ENCODE measurements at regions not wholly inside any gene's neighbourhood (a gene's known extent, or its start where the extent isn't known, plus 50 kb on each side); places are given as distances from the start of the nearest gene placed in this dataset.

DNA sequence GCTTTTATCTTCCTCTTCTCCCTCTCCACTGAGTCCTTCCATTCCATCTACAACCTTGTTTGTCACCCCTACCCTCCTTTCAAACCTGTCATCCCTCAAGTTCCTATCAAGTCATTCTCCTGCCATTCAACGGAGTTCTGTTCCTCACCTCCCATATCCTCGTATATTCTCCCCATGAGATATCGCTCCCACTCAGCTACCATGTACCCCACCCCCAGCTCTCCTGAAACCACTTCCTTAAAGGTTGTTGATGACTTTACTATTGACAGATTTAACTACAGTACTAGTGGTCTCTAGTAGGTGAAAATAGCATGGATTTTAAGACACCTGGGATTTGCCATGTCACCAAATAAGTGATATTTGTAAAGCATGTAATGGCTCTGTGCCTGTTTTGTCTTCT is 107.4 kb upstream of the BARHL2 start:
- no peaks in the 10 kb centered on the region for H3K27me3 ChIP-seq (ENCODE audit: low read depth)
- no peak overlapping the region for H3K27ac ChIP-seq (replicated peaks)
- H3K9me3 ChIP-seq (replicated peaks) = no peaks in the 10 kb centered on the region
- no peaks in the 10 kb centered on the region for H3K4me1 ChIP-seq
- TF ChIP-seq, protein P1, sequence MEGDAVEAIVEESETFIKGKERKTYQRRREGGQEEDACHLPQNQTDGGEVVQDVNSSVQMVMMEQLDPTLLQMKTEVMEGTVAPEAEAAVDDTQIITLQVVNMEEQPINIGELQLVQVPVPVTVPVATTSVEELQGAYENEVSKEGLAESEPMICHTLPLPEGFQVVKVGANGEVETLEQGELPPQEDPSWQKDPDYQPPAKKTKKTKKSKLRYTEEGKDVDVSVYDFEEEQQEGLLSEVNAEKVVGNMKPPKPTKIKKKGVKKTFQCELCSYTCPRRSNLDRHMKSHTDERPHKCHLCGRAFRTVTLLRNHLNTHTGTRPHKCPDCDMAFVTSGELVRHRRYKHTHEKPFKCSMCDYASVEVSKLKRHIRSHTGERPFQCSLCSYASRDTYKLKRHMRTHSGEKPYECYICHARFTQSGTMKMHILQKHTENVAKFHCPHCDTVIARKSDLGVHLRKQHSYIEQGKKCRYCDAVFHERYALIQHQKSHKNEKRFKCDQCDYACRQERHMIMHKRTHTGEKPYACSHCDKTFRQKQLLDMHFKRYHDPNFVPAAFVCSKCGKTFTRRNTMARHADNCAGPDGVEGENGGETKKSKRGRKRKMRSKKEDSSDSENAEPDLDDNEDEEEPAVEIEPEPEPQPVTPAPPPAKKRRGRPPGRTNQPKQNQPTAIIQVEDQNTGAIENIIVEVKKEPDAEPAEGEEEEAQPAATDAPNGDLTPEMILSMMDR (IDR thresholded peaks at IDR 0.05; ENCODE audit: borderline replicate concordance) = no peak
- H3K36me3 ChIP-seq = no peaks in the 10 kb centered on the region
- no peak for DNase-seq
- intact Hi-C loops (cut with micrococcal nuclease) = no loop called here
- no peak overlapping the region for H3K4me3 ChIP-seq

DNA sequence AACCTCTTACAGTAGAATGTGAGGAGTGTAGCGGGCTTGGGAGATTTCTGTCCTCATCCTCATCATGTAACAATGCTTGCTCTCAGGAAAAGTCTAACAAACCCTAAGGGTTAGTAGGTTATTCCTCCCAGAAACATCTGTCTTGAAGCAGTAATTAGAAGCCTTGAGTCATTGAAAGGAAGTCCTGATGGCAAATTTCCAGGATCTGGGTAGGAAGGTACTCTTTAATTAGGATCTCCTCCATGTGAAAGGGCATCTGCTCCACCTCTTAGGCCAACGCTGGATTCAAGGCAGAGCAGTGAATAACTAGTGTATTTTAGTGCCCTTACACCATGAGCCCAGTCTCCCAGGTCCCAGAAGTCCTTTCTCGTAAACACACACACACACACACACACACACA is 106.6 kb upstream of the BARHL2 start:
- DNase-seq = no peak
- H3K27ac ChIP-seq (replicated peaks) = no peak overlapping the region
- H3K27me3 ChIP-seq (ENCODE audit: low read depth) = no peaks in the 10 kb centered on the region
- H3K36me3 ChIP-seq = no peaks in the 10 kb centered on the region
- TF ChIP-seq, protein P1 (IDR thresholded peaks at IDR 0.05; ENCODE audit: borderline replicate concordance) = no peak
- no peaks in the 10 kb centered on the region for H3K9me3 ChIP-seq (replicated peaks)
- no peaks in the 10 kb centered on the region for H3K4me1 ChIP-seq
- no peak overlapping the region for H3K4me3 ChIP-seq
- intact Hi-C loops (cut with micrococcal nuclease) = no loop called here

DNA sequence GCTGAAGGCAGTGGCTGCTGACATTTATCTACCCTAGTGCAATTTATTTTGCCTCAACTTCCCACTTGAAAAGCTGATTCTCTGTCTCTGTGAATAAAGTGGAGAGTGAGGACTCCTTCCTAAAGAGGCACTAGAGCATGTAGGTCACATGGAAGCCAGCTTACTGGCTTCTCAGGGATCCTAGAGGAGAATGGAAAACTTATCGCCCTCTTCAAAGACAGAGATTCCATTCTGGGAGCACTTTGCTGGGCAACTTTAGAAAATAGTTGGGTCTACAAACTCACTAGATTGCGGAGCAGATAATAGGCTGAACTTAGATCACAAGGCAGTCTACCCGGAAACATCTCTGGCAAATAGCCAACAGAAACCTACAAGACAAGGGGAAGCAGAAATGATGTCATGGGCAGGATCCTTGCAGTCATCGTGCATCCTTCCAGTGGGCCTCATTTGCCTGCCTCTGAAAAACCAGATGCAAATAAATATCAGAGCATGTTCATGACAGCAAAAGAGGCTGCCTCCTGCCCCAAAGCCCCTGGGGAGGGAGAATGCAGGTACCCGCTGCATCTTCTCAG is 104.8 kb upstream of the BARHL2 start:
- no peaks in the 10 kb centered on the region for H3K9me3 ChIP-seq (replicated peaks)
- no peak overlapping the region for H3K4me3 ChIP-seq
- no peaks in the 10 kb centered on the region for H3K36me3 ChIP-seq
- no peak for DNase-seq
- no peaks in the 10 kb centered on the region for H3K27me3 ChIP-seq (ENCODE audit: low read depth)
- H3K27ac ChIP-seq (replicated peaks) = no peak overlapping the region
- TF ChIP-seq, protein P1 (IDR thresholded peaks at IDR 0.05; ENCODE audit: borderline replicate concordance) = no peak
- intact Hi-C loops (cut with micrococcal nuclease) = no loop called here
- no peaks in the 10 kb centered on the region for H3K4me1 ChIP-seq

DNA sequence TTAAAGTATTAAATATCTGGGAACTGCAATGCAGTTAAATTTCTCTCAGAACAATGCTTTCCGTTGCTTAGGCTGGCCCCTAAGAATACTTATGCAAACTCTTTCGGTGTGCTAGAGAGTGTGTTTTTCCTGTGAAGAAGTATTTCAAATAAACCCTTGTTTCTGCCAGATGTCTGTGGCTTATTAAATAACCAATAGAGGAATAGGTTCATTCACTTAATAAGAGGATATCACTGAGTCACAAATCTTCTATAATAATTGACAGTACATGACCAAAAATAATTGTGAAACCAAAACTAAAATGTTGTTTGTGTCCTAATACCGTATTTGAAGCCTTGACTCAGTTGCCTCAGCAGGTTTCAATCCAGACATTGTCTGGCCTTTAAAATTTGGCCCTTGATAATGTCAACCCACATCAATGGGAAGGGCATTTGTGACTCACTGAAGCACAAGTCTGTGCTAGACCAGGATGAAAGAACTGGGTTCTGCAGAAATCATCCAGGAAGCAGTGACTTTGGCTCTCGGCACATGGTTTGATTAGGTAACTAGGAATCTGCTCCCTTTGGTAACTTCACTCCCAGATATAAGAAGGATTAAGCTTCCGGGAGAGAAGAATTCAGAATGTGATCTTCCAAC is 104.2 kb upstream of the BARHL2 start:
- Histone ChIP-seq H3K9me3 (replicated peaks) (no peaks in the 10 kb centered on the region), H3K4me3 (no peak overlapping the region), H3K36me3 (no peaks in the 10 kb centered on the region), H3K27ac (replicated peaks) (no peak overlapping the region), H3K27me3 (ENCODE audit: low read depth) (no peaks in the 10 kb centered on the region), H3K4me1 (no peaks in the 10 kb centered on the region)
- intact Hi-C loops (cut with micrococcal nuclease) = no loop called here
- no peak for DNase-seq
- TF ChIP-seq, protein P1 (IDR thresholded peaks at IDR 0.05; ENCODE audit: borderline replicate concordance) = no peak

DNA sequence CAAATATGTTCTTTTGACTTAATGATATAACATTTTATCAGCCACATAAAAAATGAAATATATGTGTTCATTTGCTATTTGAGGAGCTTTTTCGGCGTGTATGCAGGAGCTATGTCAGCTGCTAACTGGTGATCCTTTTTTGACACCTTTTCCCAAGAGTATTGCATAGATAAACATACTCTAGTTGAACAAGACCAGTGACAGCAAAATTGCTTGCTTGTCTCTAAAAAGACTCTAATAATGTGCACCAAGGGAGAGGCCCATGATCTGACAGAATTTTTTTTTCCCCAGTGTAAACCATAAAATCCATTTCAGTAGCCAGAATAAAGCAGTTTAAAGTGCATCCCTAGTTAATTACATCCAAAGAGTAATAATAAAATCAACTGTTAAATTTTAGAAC is 103.6 kb upstream of the BARHL2 start:
- Histone ChIP-seq H3K4me1 (no peaks in the 10 kb centered on the region), H3K4me3 (no peak overlapping the region), H3K27me3 (ENCODE audit: low read depth) (no peaks in the 10 kb centered on the region), H3K9me3 (replicated peaks) (no peaks in the 10 kb centered on the region), H3K27ac (replicated peaks) (no peak overlapping the region), H3K36me3 (no peaks in the 10 kb centered on the region)
- TF ChIP-seq, protein P1 (IDR thresholded peaks at IDR 0.05; ENCODE audit: borderline replicate concordance) = no peak
- no peak for DNase-seq
- intact Hi-C loops (cut with micrococcal nuclease) = no loop called here
